CD4-positive, alpha-beta T cell (primary cell): ENCODE measurements at regions not wholly inside any gene's neighbourhood (a gene's known extent, or its start where the extent isn't known, plus 50 kb on each side); places are given as distances from the start of the nearest gene placed in this dataset.

Experiments used
- ATAC-seq: fragments of 200-7000 bp; cut with Tn5 transposase; one replicate; pipeline ENCODE4 v1.10.0; 2022; ENCODE audit warnings: mild to moderate bottlenecking; ENCODE audit not compliant: poor library complexity
- CTCF ChIA-PET: fragments of 350-600 bp; sonication (Branson Sonifier 250); formaldehyde crosslinking; loops from one replicate; lab custom pipeline; 2021; ENCODE audit warnings: antibody characterized with exemption, inconsistent platforms; lab: Charles Lee
- POLR2A ChIA-PET: fragments of 350-600 bp; sonication (Branson Sonifier 250); formaldehyde crosslinking; loops from one replicate; lab custom pipeline; 2021; ENCODE audit warnings: antibody characterized with exemption, inconsistent platforms; lab: Charles Lee
- DNase-seq, 14 experiments: peaks; one replicate each; pipeline ENCODE4 v3.0.0-alpha.2; 2013 to 2020; ENCODE audit warnings: mixed read lengths in 2 of 14
- H3K27ac ChIP-seq, 2 donors: one replicate each; pipeline versions ENCODE4 v1.5.1 to v1.7.0; 2013; ENCODE audit warnings: low read length in 2 of 2, low read depth in 1 of 2, mild to moderate bottlenecking in 1 of 2
- H3K27me3 ChIP-seq, 2 experiments: 1 replicate in 1 of 2; 2 replicates in 1 of 2; pipeline versions ENCODE4 v1.6.1 to v1.7.0; 2013; ENCODE audit warnings: low read length in 2 of 2, control low read depth in 1 of 2, mild to moderate bottlenecking in 1 of 2, moderate library complexity in 1 of 2; ENCODE audit not compliant: insufficient read depth in 2 of 2, control insufficient read depth in 1 of 2
- H3K36me3 ChIP-seq: one replicate; pipeline ENCODE4 v1.6.1; 2013; ENCODE audit warnings: low read length, control low read depth; ENCODE audit not compliant: insufficient read depth
- H3K4me1 ChIP-seq: one replicate; pipeline ENCODE4 v1.6.1; 2013; ENCODE audit warnings: low read length, control low read depth; ENCODE audit not compliant: insufficient read depth
- H3K4me3 ChIP-seq: one replicate; pipeline ENCODE4 v1.5.1; 2013; ENCODE audit warnings: mild to moderate bottlenecking, low read length, moderate library complexity
- H3K9me3 ChIP-seq, 2 experiments: 1 replicate in 1 of 2; 2 replicates in 1 of 2; pipeline versions ENCODE4 v1.6.1 to v1.7.0; 2013; ENCODE audit warnings: low read length in 2 of 2, mild to moderate bottlenecking in 2 of 2, control low read depth in 1 of 2, moderate library complexity in 1 of 2; ENCODE audit not compliant: control insufficient read depth in 1 of 2, insufficient read depth in 1 of 2
- H3K27ac Mint-ChIP-seq: one replicate; pipeline ENCODE4 v1.8.0; 2020; ENCODE audit warnings: mixed read lengths
- H3K27me3 Mint-ChIP-seq: one replicate; pipeline ENCODE4 v1.8.0; 2021; ENCODE audit warnings: mixed read lengths
- H3K36me3 Mint-ChIP-seq: one replicate; pipeline ENCODE4 v1.8.0; 2021; ENCODE audit warnings: low read depth, mixed read lengths
- H3K4me1 Mint-ChIP-seq: one replicate; pipeline ENCODE4 v1.8.0; 2021; ENCODE audit warnings: low read depth, mixed read lengths
- H3K4me3 Mint-ChIP-seq: one replicate; pipeline ENCODE4 v1.8.0; 2020; ENCODE audit warnings: mild to moderate bottlenecking, mixed read lengths
- H3K9me3 Mint-ChIP-seq: one replicate; pipeline ENCODE4 v1.8.0; 2020; ENCODE audit warnings: mixed read lengths
- CTCF ChIP-seq: fragments of 200-600 bp; IDR thresholded peaks from one replicate; pipeline ENCODE4 v1.8.0; 2022; ENCODE audit warnings: antibody characterized with exemption, mild to moderate bottlenecking
- intact Hi-C, 2 experiments: fragments of 100-400 bp; cut with DNase I in 1 of 2; cut with micrococcal nuclease in 1 of 2; formaldehyde crosslinking; loops; one replicate each; pipeline versions ENCODE4 v1.15.1 to v1.9.0; 2023 to 2025; cut with DNase I, micrococcal nuclease

- Histone ChIP-seq H3K9me3 (peaks cover 0 to 3% of the 10 kb centered on the region in 2 experiments), H3K36me3 (no peaks in the 10 kb centered on the region), H3K27ac (no peak overlapping the region), H3K4me1 (no peaks in the 10 kb centered on the region), H3K27me3 (no peaks in the 10 kb centered on the region), H3K4me3 (no peak overlapping the region)
- Mint-ChIP-seq H3K27ac (no peak overlapping the region), H3K27me3 (no peaks in the 10 kb centered on the region), H3K4me1 (no peaks in the 10 kb centered on the region), H3K4me3 (no peak overlapping the region), H3K9me3 (peaks cover 3% of the 10 kb centered on the region), H3K36me3 (no peaks in the 10 kb centered on the region)
- DNase-seq (no peak), ATAC-seq (no peak)
- TF ChIP-seq CTCF, result no peak
- POLR2A ChIA-PET, result no interaction called here
- CTCF ChIA-PET, result no interaction called here
- intact Hi-C loops, result no loop called here
Measured at GRCh38 chr2:5888126-5888525, 195.9 kb downstream of the SOX11 start.

DNA sequence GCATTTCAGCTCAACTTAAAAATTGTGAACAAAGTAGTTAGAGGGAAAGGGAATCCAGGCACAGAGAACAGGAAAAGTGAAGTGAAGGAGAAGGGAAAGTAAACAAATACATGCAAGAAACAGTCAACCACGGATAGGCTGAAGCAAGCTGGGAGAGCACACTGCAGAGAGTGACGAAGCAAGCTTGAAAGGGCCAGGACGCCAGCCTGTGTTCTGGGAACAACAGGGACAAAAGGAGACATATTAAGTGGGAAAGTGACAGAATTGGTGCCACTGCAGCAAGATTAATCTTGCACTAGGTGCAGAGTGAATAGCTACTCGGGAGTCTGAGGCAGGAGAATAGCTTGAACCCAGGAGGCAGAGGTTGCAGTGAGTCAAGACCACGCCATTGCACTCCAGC lies 197.3 kb downstream of the SOX11 start:
- POLR2A ChIA-PET, result no interaction called here
- DNase-seq (no peak), ATAC-seq (no peak)
- H3K4me1 ChIP-seq, result no peaks in the 10 kb centered on the region
- no peaks in the 10 kb centered on the region for H3K36me3 Mint-ChIP-seq
- no peak overlapping the region for H3K27ac Mint-ChIP-seq
- H3K4me3 ChIP-seq, result no peak overlapping the region
- no peak for TF ChIP-seq CTCF
- H3K4me3 Mint-ChIP-seq, result no peak overlapping the region
- H3K9me3 Mint-ChIP-seq, result no peaks in the 10 kb centered on the region
- H3K9me3 ChIP-seq, result no peaks in the 10 kb centered on the region
- H3K27me3 Mint-ChIP-seq, result no peaks in the 10 kb centered on the region
- CTCF ChIA-PET, result no interaction called here
- no peak overlapping the region for H3K27ac ChIP-seq
- intact Hi-C loops, result no loop called here
- H3K27me3 ChIP-seq, result no peaks in the 10 kb centered on the region
- no peaks in the 10 kb centered on the region for H3K36me3 ChIP-seq
- no peaks in the 10 kb centered on the region for H3K4me1 Mint-ChIP-seq

GRCh38 chr2:5894355-5894754 lies 202.2 kb downstream of the SOX11 start:
- H3K4me1 Mint-ChIP-seq, result no peaks in the 10 kb centered on the region
- ATAC-seq, result no peak
- no peak for TF ChIP-seq CTCF
- H3K9me3 Mint-ChIP-seq, result no peaks in the 10 kb centered on the region
- H3K36me3 ChIP-seq, result no peaks in the 10 kb centered on the region
- intact Hi-C loops, result no loop called here
- H3K4me3 ChIP-seq, result no peak overlapping the region
- no peaks in the 10 kb centered on the region for H3K4me1 ChIP-seq
- ChIA-PET CTCF (no interaction called here), POLR2A (no interaction called here)
- H3K36me3 Mint-ChIP-seq, result no peaks in the 10 kb centered on the region
- no peak for DNase-seq
- H3K4me3 Mint-ChIP-seq, result no peak overlapping the region
- no peak overlapping the region for H3K27ac ChIP-seq
- H3K27ac Mint-ChIP-seq, result no peak overlapping the region
- peaks cover 0 to 6% of the 10 kb centered on the region in 2 experiments for H3K9me3 ChIP-seq
- H3K27me3 ChIP-seq, result no peaks in the 10 kb centered on the region
- H3K27me3 Mint-ChIP-seq, result no peaks in the 10 kb centered on the region
